ENCODE measurements at regions not wholly inside any gene's neighbourhood (a gene's known extent, or its start where the extent isn't known, plus 50 kb on each side); places are given as distances from the start of the nearest gene placed in this dataset.
"Not testable (repeated sequence)": the region's sequence is repeated elsewhere in the genome, so short reads cannot be mapped to it uniquely, and the experiment has no call there.

DNA sequence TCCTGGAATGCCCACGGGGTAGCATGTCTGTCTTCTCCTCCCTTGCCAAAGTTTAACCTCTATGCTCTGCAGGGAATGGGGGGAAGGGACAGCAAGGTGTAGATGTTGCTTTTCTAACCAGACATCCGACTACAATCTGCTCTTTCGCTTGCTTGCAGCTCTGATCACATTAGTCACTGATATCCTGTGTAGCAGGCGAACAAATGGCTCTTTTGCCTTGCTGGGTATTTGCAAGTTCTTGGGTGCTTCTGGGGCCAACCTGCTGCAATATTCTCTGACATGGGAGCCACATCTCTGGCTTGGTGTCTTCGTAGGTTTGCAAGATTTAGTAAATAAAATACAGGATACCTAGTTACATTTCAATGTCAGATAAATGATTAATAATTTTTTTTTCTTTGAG, 190.0 kb downstream of the ASB1 start:
- TF ChIP-seq, protein P1, sequence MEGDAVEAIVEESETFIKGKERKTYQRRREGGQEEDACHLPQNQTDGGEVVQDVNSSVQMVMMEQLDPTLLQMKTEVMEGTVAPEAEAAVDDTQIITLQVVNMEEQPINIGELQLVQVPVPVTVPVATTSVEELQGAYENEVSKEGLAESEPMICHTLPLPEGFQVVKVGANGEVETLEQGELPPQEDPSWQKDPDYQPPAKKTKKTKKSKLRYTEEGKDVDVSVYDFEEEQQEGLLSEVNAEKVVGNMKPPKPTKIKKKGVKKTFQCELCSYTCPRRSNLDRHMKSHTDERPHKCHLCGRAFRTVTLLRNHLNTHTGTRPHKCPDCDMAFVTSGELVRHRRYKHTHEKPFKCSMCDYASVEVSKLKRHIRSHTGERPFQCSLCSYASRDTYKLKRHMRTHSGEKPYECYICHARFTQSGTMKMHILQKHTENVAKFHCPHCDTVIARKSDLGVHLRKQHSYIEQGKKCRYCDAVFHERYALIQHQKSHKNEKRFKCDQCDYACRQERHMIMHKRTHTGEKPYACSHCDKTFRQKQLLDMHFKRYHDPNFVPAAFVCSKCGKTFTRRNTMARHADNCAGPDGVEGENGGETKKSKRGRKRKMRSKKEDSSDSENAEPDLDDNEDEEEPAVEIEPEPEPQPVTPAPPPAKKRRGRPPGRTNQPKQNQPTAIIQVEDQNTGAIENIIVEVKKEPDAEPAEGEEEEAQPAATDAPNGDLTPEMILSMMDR (IDR thresholded peaks at IDR 0.05; ENCODE audit: extremely low read depth, insufficient read depth, missing control alignments) = no peak
- in situ Hi-C loops (cut with MboI; ENCODE audit: low pct_unique_long_range_greater_than_20kb, low sequenced_read_pairs, unreplicated experiment) = no loop called here
- no peak for DNase-seq (ENCODE audit: low spot score)

DNA sequence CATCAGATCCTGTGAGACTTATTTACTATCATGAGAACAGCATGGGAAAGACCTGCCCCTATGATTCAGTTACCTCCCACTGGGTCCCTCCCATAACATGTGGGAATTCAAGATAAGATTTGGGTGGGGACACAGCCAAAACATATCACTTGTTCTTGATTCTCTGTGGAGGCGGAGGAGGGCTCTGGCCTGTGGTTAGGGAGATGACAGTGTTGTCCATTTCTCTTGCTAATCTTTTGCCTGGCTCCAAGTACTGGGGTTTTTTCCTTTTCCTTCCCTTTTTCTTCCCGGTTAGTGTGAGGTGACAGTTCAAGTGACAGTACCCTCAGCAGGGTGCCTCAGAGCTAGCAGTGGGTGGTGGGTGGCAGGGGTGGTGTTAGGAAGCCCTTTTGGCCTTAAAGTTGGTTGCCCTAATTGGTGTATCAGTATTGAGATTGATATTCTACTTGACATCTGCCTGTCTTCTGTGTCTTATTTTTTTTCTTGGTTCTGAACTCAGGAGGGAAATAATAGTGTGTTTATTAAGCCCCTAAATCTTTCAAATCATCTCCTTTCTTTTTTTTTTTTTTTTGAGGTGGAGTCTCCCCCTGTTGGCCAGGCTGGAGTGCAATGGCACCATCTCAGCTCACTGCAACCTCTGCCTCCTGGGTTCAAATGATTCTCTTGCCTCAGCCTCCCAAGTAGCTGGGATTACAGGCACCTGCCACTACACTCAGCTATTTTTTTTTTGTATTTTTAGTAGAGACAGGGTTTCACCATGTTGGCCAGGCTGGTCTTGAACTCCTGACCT, 192.0 kb downstream of the ASB1 start:
- DNase-seq (ENCODE audit: low spot score); in situ Hi-C loops (cut with MboI; ENCODE audit: low pct_unique_long_range_greater_than_20kb, low sequenced_read_pairs, unreplicated experiment): not testable (repeated sequence)

DNA sequence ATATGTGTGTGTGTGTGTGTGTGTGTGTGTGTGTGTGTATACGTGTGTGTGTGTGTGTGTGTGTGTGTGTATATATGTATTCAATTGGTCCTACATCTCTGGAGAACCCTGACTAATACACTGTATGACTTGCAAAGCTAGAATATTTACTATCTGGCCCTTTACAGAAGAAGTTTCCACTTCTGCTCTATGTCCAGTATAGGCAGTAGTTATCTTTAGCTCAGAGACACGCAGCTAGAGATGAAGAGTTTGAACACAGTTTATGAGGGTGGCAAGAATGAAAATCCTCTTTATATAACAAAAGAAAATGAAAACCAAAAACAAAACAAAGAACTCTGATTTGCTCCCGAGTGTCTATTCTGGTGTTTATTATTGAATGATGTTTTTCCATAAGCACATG, 201.2 kb downstream of the ASB1 start:
- TF ChIP-seq, protein P1 (IDR thresholded peaks at IDR 0.05; ENCODE audit: extremely low read depth, insufficient read depth, missing control alignments) = no peak
- in situ Hi-C loops (cut with MboI; ENCODE audit: low pct_unique_long_range_greater_than_20kb, low sequenced_read_pairs, unreplicated experiment) = no loop called here
- no peak for DNase-seq (ENCODE audit: low spot score)

DNA sequence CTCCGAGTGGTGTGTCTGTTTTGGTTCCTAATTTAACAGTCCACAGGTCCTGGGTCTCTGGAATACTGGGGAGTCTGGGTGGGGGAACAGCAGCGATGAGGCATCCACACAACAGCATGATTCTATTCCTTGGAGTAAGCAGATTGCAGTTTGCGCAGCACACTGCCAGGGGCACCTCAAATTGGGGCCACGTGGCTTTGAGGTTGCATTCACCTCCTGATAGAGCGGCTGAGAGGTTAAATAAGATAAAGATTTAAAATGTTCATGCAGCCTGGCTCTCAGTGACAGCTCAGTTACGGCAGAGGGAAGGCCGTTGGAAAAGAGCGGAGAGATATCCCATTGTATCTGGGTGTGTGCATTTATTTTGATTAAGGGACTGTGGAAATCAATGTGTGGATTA, 202.3 kb downstream of the ASB1 start:
- DNase-seq (ENCODE audit: low spot score) = no peak
- TF ChIP-seq, protein P1 (IDR thresholded peaks at IDR 0.05; ENCODE audit: extremely low read depth, insufficient read depth, missing control alignments) = no peak
- in situ Hi-C loops (cut with MboI; ENCODE audit: low pct_unique_long_range_greater_than_20kb, low sequenced_read_pairs, unreplicated experiment) = no loop called here

DNA sequence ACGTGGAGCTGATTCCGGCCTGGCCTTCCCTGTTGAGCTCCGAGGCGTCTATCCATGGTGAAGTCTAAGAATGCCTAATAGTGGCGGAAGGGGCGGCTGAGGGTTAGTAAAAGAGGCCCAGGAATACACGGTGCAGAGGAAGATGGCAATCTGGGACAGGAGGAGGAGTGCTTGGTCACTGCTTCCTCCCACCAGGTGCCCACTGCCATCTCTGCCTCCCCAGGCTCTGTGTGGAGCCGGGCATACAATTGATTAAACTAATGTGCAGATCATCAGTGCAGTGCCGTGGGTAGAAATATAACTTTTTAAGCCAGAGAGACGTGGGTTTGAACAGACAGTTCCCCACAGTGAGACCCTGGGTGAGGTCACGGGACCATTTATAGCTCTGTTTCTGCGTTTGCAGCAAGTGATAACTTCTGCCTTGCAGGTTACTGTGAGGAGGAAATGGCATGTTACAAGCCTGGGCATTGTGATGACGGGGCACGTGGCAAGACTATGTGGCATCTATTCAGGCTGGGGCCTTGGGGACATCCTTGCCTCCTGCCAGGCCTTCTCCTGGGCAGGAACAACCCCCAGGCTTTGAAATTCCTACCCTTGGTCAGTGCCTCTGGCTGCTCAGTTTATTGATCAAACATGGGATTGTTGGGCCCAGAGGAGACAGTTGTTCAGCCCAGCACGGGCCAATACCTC, 204.9 kb downstream of the ASB1 start:
- in situ Hi-C loops (cut with MboI; ENCODE audit: low pct_unique_long_range_greater_than_20kb, low sequenced_read_pairs, unreplicated experiment) = no loop called here
- TF ChIP-seq, protein P1 (IDR thresholded peaks at IDR 0.05; ENCODE audit: extremely low read depth, insufficient read depth, missing control alignments) = no peak
- no peak for DNase-seq (ENCODE audit: low spot score)

DNA sequence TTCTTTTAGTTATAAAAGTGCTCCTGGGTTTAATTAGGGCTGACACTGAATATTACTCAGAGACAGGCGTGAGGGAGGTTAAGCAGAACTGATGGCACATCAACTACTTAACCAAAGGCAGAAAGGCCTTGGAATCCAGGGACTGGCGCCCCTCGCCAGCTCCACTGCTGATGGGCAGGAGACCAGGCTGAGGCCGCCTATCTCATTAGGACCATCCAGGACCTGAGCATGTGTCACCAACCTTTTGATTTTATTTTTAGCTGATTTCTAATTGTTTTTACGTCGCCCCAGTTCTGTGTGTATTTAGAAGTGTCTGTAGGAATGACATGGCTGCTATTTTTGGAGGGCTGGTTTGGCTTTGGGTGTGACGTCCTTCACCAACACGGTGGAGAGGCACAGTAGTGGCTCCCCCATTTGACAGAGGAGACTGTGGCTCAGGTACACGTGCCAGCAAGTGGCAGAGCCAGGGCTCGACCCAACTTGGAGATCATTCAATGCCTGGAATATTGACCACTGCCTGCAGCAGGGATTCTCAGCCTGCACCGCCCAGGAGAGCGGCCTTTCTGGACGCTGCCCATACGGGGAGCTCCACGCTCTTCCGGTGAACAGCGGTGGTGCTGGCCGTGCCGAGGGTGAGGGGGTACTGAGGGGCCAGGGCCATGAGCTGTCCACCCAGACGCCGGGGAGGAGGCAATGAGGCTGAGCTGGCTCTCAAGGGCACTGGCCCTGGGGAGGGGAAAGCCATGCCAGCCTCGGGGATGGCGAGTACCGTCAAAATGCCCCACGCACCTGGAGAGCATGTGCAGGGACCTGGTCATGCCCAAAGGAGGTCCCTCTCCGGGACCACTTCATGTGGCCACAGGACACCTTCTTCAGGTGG, 205.7 kb downstream of the ASB1 start:
- in situ Hi-C loops (cut with MboI; ENCODE audit: low pct_unique_long_range_greater_than_20kb, low sequenced_read_pairs, unreplicated experiment) = no loop called here
- TF ChIP-seq, protein P1 (IDR thresholded peaks at IDR 0.05; ENCODE audit: extremely low read depth, insufficient read depth, missing control alignments) = no peak
- no peak for DNase-seq (ENCODE audit: low spot score)
